Lung (tissue), 11 donors: ENCODE measurements at regions not wholly inside any gene's neighbourhood (a gene's known extent, or its start where the extent isn't known, plus 50 kb on each side); places are given as distances from the start of the nearest gene placed in this dataset.

Experiments used
- ATAC-seq: fragments of 200-7000 bp; cut with Tn5 transposase; one replicate; pipeline ENCODE4 v1.9.1; 2020; ENCODE audit warnings: moderate number of reproducible peaks; ENCODE audit not compliant: insufficient read depth, low FRiP score
- DNase-seq, 3 donors: peaks; one replicate each; pipeline ENCODE4 v3.0.0-alpha.2; 2013 to 2017
- H3K27ac ChIP-seq, 2 donors: one replicate each; pipeline ENCODE4 v1.5.1; 2013; ENCODE audit warnings: mild to moderate bottlenecking in 2 of 2, moderate library complexity in 2 of 2, control low read depth in 1 of 2, inconsistent platforms in 1 of 2, low read depth in 1 of 2, low read length in 1 of 2
- H3K27me3 ChIP-seq, 3 donors: one replicate each; pipeline ENCODE4 v1.5.1; 2013; ENCODE audit warnings: low read length in 2 of 3; ENCODE audit not compliant: control insufficient read depth in 3 of 3, insufficient read depth in 3 of 3
- H3K36me3 ChIP-seq, 4 donors: one replicate each; pipeline ENCODE4 v1.5.1; 2013; ENCODE audit warnings: low read length in 4 of 4, mild to moderate bottlenecking in 1 of 4, moderate library complexity in 1 of 4; ENCODE audit not compliant: control insufficient read depth in 4 of 4, insufficient read depth in 4 of 4
- H3K4me1 ChIP-seq, 5 donors: one replicate each; pipeline ENCODE4 v1.5.1; 2013; ENCODE audit warnings: low read length in 5 of 5, mild to moderate bottlenecking in 2 of 5, moderate library complexity in 1 of 5; ENCODE audit not compliant: control insufficient read depth in 5 of 5, insufficient read depth in 5 of 5
- H3K4me3 ChIP-seq: one replicate; pipeline ENCODE4 v1.5.1; 2013; ENCODE audit warnings: mild to moderate bottlenecking, control low read depth, moderate library complexity
- H3K9ac ChIP-seq, 2 donors: one replicate each; pipeline ENCODE4 v1.5.1; 2013; ENCODE audit warnings: low read length in 2 of 2, control low read depth in 1 of 2; ENCODE audit not compliant: insufficient read depth in 1 of 2
- H3K9me3 ChIP-seq, 4 donors: one replicate each; pipeline ENCODE4 v1.5.1; 2013; ENCODE audit warnings: low read length in 3 of 4, mild to moderate bottlenecking in 1 of 4, moderate library complexity in 1 of 4; ENCODE audit not compliant: control insufficient read depth in 4 of 4, insufficient read depth in 3 of 4
- WGBS, 2 donors: extraction: QIAGEN DNeasy Blood & Tissue Kit; methylation state at CpG; one replicate each; pipeline ENCODE4 v1.1.7; 2013; 5-methylcytosine and 5-hydroxymethylcytosine counted together
- TF ChIP-seq, protein P1 (sequence below): IDR thresholded peaks from 2 replicates; pipeline ENCODE4 v1.5.1; 2012; ENCODE audit warnings: mild to moderate bottlenecking; ENCODE audit errors: control extremely low read depth, extremely low read depth
- donor health status: control.
- donor health status: control.
- donor health status: Bipolar disorder and iron deficiency.
- donor health status: healthy.
- donor health status: DM: yes; HTN: yes; CAD: no.

DNA sequence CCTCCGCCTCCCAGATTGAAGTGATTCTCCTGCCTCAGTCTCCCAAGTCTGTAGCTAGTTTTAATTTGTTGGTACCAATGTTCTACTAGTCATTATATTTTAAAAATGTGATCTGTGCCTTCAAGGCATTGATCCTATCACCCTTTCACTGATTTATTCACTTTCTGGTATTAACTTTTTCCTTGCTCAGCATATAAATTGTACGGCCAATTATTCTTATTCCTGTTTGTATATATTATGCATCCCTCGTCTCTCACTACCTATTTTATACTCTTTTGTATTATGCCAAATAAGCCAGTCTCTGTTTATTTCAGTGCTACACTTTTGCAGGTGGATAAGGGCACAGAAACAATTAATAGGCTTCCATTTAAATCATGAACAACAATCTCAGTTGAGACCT, 620.2 kb upstream of the BCHE start:
- no peak for ATAC-seq
- WGBS, 2 donors: 82 to 95% methylated on average over 3 of the region's 3 CpGs

DNA sequence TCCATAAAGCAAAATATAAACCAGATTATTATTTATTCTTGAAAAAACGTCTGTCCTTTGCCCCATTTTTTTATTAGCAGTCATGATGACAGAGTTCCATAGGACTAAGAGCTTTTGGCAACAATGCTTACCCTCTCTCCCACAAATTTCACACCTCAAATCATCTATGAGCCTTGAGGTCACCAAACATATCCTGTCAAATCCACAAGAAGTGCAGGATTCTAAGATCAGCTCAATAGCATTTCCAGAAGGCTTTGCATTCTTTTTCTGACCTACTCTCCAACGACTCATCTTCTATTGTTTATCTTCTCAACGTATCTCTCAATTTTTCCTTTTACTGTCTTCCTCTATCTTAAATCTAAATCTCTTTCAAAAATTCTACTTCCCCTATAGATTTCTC, 619.1 kb upstream of the BCHE start:
- H3K4me3 ChIP-seq: no peak overlapping the region
- TF ChIP-seq, protein P1, sequence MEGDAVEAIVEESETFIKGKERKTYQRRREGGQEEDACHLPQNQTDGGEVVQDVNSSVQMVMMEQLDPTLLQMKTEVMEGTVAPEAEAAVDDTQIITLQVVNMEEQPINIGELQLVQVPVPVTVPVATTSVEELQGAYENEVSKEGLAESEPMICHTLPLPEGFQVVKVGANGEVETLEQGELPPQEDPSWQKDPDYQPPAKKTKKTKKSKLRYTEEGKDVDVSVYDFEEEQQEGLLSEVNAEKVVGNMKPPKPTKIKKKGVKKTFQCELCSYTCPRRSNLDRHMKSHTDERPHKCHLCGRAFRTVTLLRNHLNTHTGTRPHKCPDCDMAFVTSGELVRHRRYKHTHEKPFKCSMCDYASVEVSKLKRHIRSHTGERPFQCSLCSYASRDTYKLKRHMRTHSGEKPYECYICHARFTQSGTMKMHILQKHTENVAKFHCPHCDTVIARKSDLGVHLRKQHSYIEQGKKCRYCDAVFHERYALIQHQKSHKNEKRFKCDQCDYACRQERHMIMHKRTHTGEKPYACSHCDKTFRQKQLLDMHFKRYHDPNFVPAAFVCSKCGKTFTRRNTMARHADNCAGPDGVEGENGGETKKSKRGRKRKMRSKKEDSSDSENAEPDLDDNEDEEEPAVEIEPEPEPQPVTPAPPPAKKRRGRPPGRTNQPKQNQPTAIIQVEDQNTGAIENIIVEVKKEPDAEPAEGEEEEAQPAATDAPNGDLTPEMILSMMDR: no peak
- no peaks in the 10 kb centered on the region for H3K9me3 ChIP-seq
- no peak for ATAC-seq
- DNase-seq: no peak
- H3K27ac ChIP-seq: no peak overlapping the region
- H3K36me3 ChIP-seq: no peaks in the 10 kb centered on the region
- WGBS, 2 donors: 58 to 67% methylated on average over 3 of the region's 3 CpGs
- no peaks in the 10 kb centered on the region for H3K27me3 ChIP-seq
- H3K9ac ChIP-seq: no peak overlapping the region
- no peaks in the 10 kb centered on the region for H3K4me1 ChIP-seq

More for the DNA sequence above, 620.2 kb upstream of the BCHE start:
- no peaks in the 10 kb centered on the region for H3K4me1 ChIP-seq
- no peak for DNase-seq
- no peak overlapping the region for H3K4me3 ChIP-seq
- H3K36me3 ChIP-seq: no peaks in the 10 kb centered on the region
- H3K27me3 ChIP-seq: no peaks in the 10 kb centered on the region
- H3K9me3 ChIP-seq: no peaks in the 10 kb centered on the region
- no peak overlapping the region for H3K27ac ChIP-seq
- H3K9ac ChIP-seq: no peak overlapping the region
- TF ChIP-seq, protein P1: no peak

DNA sequence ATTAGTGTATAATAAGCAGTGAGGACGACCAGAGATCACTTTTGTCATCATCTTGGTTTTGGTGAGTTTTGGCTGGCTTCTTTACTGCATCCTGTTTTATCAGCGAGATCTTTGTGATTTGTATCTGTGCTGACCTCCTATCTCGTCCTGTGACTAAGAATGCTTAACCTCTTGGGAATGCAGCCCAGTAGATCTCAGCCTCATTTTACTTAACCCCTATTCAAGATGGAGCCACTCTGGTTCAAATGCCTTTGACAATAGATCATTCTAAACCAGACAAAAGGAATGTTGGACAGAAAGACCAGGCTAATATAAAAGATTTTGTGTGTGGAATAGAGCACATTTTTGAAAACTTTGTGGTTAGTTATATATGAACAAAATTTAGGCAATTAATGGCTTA, 618.5 kb upstream of the BCHE start:
- TF ChIP-seq, protein P1: no peak
- Histone ChIP-seq H3K9ac (no peak overlapping the region), H3K9me3 (no peaks in the 10 kb centered on the region), H3K27ac (no peak overlapping the region), H3K4me1 (no peaks in the 10 kb centered on the region), H3K36me3 (no peaks in the 10 kb centered on the region), H3K4me3 (no peak overlapping the region), H3K27me3 (no peaks in the 10 kb centered on the region)
- DNase-seq (no peak), ATAC-seq (no peak)
- WGBS, 2 donors: 62 to 74% methylated on average over 3 of the region's 3 CpGs

DNA sequence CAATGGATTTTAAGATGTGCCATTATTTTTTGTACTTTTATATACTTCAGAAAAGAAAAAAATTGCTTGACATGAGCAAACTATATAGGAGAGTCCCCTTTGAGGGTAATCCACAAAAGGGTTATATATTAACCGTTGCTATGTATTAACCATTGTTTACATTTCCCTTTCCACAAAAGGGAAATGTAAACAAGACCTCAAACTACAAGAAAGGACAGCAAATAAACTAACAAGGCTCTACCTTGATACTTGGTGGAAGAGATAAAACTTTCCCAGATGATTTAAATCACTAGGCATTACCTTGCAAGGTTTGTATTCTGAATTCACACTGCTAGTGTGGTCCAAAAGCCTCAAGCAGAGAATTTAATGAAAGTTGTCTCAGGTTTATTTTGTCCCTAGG, 616.3 kb upstream of the BCHE start:
- Histone ChIP-seq H3K4me3 (no peak overlapping the region), H3K9me3 (no peaks in the 10 kb centered on the region), H3K36me3 (no peaks in the 10 kb centered on the region), H3K4me1 (no peaks in the 10 kb centered on the region), H3K9ac (no peak overlapping the region), H3K27me3 (no peaks in the 10 kb centered on the region), H3K27ac (no peak overlapping the region)
- ATAC-seq (no peak), DNase-seq (no peak)
- TF ChIP-seq, protein P1: no peak
- WGBS, 2 donors: 39 to 67% methylated on average over 1 of the region's 1 CpG
